GM13977 (cell line): ENCODE measurements at regions not wholly inside any gene's neighbourhood (a gene's known extent, or its start where the extent isn't known, plus 50 kb on each side); places are given as distances from the start of the nearest gene placed in this dataset.

ENCODE experiments used
- DNase-seq: peaks from one replicate; pipeline ENCODE4 v3.0.0; 2012; ENCODE audit warnings: low spot score
- CTCF ChIP-seq: IDR thresholded peaks from 2 replicates; pipeline ENCODE4 v1.5.1; 2012; ENCODE audit warnings: mild to moderate bottlenecking, control low read depth; ENCODE audit not compliant: insufficient read depth; ENCODE audit errors: extremely low read depth, missing control alignments
- in situ Hi-C: fragments of 300-500 bp; cut with MboI; formaldehyde crosslinking; loops from one replicate; pipeline ENCODE4 v1.12.0; 2022; ENCODE audit warnings: low sequenced_read_pairs, low pct_unique_long_range_greater_than_20kb, mixed read lengths, inconsistent platforms; ENCODE audit not compliant: unreplicated experiment

DNA sequence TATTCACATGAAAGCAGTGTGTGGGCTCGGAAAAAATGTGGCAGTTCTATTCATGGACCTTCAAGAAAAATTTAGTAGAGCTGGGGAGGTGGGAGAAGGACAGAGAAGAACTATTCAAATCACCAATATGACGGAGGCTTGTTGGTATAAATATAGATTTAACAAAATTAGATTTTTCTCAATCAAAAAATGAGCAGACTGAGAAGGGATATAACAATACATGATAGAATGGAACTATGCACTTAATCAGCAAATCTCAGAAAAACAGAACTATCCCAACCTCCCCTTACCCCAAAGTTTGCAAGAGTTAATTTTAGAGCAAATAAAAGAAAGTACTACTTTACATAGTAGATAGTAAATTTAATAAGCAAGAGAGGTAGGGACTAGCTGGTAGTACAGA is 194.6 kb upstream of the BCL6 start:
- TF ChIP-seq CTCF, result no peak
- DNase-seq, result no peak
- in situ Hi-C loops, result no loop called here

- in situ Hi-C loops, result no loop called here
- DNase-seq, result no peak
- TF ChIP-seq CTCF, result no peak
Observed at GRCh38 chr3:187941135-187941847, 196.0 kb upstream of the BCL6 start.

DNA sequence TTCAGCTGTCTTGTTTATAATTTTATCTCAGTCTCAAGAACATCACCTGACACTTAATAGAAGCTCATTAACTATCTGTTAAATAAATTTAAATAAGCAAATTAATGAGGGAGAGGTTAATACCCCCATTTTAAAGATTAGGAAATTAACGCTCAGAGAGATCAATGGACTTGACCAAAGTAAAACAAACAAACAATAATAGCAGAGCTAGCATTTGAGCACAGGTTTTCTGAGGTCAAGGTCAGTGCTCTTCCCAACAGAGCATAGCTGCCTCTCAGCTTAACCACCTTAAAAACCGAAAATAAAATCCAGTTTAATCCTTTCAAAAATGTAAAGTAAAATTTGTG is 196.6 kb upstream of the BCL6 start:
- TF ChIP-seq CTCF, result no peak
- in situ Hi-C loops, result no loop called here
- no peak for DNase-seq

DNA sequence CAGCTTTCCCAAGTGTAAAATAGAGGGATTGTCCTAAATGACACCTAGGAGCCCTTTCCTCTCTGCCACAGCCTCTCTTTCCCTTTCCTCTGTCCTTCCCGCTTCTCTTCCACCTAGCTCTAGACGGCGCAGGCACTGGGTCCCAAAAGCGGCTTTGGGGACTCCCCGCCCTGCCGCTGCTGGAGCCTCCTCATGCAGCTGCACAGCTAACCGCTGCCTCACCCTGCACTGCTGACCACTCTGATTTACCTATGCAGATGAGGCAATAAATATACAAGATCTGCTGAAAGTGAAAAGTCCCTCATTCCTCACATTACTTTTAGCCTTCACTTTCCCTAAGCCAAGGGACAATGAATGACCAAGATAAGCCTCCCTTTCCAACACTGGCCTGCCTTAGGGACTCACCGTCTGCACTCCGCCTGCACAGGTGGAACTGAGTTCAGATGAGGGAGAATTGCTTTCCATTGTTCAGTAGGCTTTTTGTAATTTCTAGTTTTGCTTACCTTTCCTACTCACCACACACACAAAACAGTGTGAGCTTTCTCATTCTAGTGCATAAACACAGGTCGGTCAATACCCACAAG is 197.5 kb upstream of the BCL6 start:
- in situ Hi-C loops, result no loop called here
- TF ChIP-seq CTCF, result no peak
- no peak for DNase-seq

DNA sequence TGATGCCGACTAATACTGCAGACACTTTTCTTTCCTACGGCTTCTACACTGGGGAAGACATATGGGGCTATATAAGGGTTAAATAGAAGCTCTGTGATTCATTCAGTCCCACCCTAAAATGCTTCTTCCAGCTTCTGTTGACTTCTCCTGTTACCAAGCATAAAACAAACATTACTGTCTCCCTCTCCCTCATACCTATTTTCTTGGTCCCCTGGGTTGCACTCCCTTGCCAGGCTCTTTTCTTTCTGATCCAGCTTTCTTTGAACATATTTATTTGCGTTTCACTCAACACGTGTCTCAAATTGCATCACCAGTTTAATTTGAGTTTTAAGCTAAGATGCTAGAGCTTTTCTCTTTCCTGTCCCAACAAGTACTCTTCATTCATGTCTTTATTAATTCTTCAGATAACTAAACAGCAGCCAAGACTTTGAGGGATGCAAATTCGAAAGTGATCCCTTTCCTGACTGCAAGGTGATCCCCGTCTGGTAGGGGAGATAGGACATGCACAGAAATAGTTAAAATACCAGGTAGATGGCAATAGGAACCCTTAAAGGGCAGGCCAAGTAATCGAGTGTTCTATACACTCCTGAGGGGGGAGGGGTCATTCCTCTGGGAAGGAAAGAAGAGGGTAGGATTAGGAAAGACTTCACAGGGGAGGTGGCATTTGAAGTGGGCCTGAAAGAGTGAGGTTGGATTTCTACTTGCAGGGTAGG is 198.6 kb upstream of the BCL6 start:
- in situ Hi-C loops, result no loop called here
- TF ChIP-seq CTCF, result no peak
- DNase-seq, result no peak

GRCh38 chr3:187944390-187945179 is 199.3 kb upstream of the BCL6 start:
- in situ Hi-C loops, result no loop called here
- no peak for DNase-seq
- TF ChIP-seq CTCF, result no peak
